ENCODE measurements at regions not wholly inside any gene's neighbourhood (a gene's known extent, or its start where the extent isn't known, plus 50 kb on each side); places are given as distances from the start of the nearest gene placed in this dataset.
"Not testable (repeated sequence)": the region's sequence is repeated elsewhere in the genome, so short reads cannot be mapped to it uniquely, and the experiment has no call there.

GRCh38 chr7:86366946-86367345 lies 276.8 kb upstream of the GRM3 start:
- no peak for DNase-seq

GRCh38 chr7:86340407-86340806 lies 303.3 kb upstream of the GRM3 start:
- DNase-seq: not testable (repeated sequence)

- DNase-seq: no peak
Measured at GRCh38 chr7:86339051-86339450, 304.7 kb upstream of the GRM3 start.

- DNase-seq: no peak
Measured at GRCh38 chr7:86328801-86329433, 314.8 kb upstream of the GRM3 start.

- DNase-seq: no peak
Measured at GRCh38 chr7:86326847-86327246, 316.9 kb upstream of the GRM3 start.

- DNase-seq: no peak
Measured at GRCh38 chr7:86320889-86321288, 322.8 kb upstream of the GRM3 start.

GRCh38 chr7:86320341-86320740 lies 323.4 kb upstream of the GRM3 start:
- DNase-seq: no peak

- DNase-seq: no peak
Measured at GRCh38 chr7:86313842-86314241, 329.9 kb upstream of the GRM3 start.

- no peak for DNase-seq
Measured at GRCh38 chr7:86301301-86301700, 342.4 kb upstream of the GRM3 start.

GRCh38 chr7:86295526-86295925 lies 348.2 kb upstream of the GRM3 start:
- no peak for DNase-seq

- no peak for DNase-seq
Measured at GRCh38 chr7:86282014-86282682, 361.6 kb upstream of the GRM3 start.

- DNase-seq: no peak
Measured at GRCh38 chr7:86280150-86280549, 363.6 kb upstream of the GRM3 start.

- no peak for DNase-seq
Measured at GRCh38 chr7:86262781-86263180, 380.9 kb upstream of the GRM3 start.

GRCh38 chr7:86257894-86258293 lies 385.8 kb upstream of the GRM3 start:
- DNase-seq: no peak

GRCh38 chr7:86252406-86252805 lies 391.3 kb upstream of the GRM3 start:
- DNase-seq: no peak

GRCh38 chr7:86248977-86249376 lies 394.7 kb upstream of the GRM3 start:
- no peak for DNase-seq

- no peak for DNase-seq
Measured at GRCh38 chr7:86243171-86243570, 400.5 kb upstream of the GRM3 start.

- no peak for DNase-seq
Measured at GRCh38 chr7:86226191-86226590, 417.5 kb upstream of the GRM3 start.

GRCh38 chr7:86222806-86223205 lies 420.9 kb upstream of the GRM3 start:
- DNase-seq: no peak

GRCh38 chr7:86214734-86215133 lies 429.0 kb upstream of the GRM3 start:
- no peak for DNase-seq

- no peak for DNase-seq
Measured at GRCh38 chr7:86212976-86213375, 430.7 kb upstream of the GRM3 start.

GRCh38 chr7:86209036-86209435 lies 434.7 kb upstream of the GRM3 start:
- no peak for DNase-seq

- no peak for DNase-seq
Measured at GRCh38 chr7:86207740-86208139, 436.0 kb upstream of the GRM3 start.

GRCh38 chr7:86202833-86203232 lies 440.9 kb upstream of the GRM3 start:
- no peak for DNase-seq

- DNase-seq: no peak
Measured at GRCh38 chr7:86201767-86202166, 441.9 kb upstream of the GRM3 start.

All from NCI-H524 treated with DMSO at 0.1 percent for 48 hours (cell line).